ENCODE measurements at regions not wholly inside any gene's neighbourhood (a gene's known extent, or its start where the extent isn't known, plus 50 kb on each side); places are given as distances from the start of the nearest gene placed in this dataset.

- intact Hi-C loops (cut with micrococcal nuclease) = no loop called here
- no peaks in the 10 kb centered on the region for H3K27me3 ChIP-seq (ENCODE audit: low read depth)
Measured at GRCh38 chr4:43855283-43855682, 593.3 kb downstream of the KCTD8 start.

DNA sequence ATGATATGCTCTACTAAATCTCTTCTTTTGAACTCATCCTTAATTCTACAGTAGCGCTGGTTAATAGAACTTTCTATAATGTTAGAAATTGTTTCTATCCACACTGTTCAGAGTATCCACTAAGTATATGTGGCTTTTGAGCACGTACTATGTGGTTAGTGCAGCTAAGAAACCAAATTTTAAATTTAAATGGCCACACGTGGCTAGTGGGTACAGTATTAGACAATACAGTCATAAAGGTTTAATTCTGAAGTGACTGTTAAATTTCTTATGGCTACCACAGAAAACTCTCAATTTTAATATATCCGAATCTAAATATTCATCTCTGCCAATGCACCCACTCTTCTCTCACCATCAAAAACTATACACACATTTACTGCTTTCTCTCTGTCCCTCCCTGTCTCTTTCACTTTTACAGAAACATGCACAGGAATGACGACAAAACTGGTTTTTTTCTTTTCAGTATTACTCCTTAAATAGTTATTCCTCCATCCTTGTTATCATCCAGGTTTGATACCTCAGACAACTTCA lies 583.9 kb downstream of the KCTD8 start:
- H3K4me1 ChIP-seq = no peaks in the 10 kb centered on the region
- H3K9me3 ChIP-seq (replicated peaks) = peaks cover 7% of the 10 kb centered on the region
- H3K36me3 ChIP-seq = no peaks in the 10 kb centered on the region
- DNase-seq = no peak
- H3K27ac ChIP-seq (replicated peaks) = no peak overlapping the region
- no peak overlapping the region for H3K4me3 ChIP-seq
- intact Hi-C loops (cut with micrococcal nuclease) = no loop called here
- no peak for TF ChIP-seq CTCF (IDR thresholded peaks at IDR 0.05; ENCODE audit: borderline replicate concordance)
- no peaks in the 10 kb centered on the region for H3K27me3 ChIP-seq (ENCODE audit: low read depth)

More at GRCh38 chr4:43855283-43855682, 593.3 kb downstream of the KCTD8 start:
- Histone ChIP-seq H3K36me3 (no peaks in the 10 kb centered on the region), H3K27ac (replicated peaks) (no peak overlapping the region), H3K9me3 (replicated peaks) (peaks cover 23% of the 10 kb centered on the region), H3K4me3 (no peak overlapping the region), H3K4me1 (no peaks in the 10 kb centered on the region)
- DNase-seq = no peak
- TF ChIP-seq CTCF (IDR thresholded peaks at IDR 0.05; ENCODE audit: borderline replicate concordance) = no peak

- no peak for TF ChIP-seq CTCF (IDR thresholded peaks at IDR 0.05; ENCODE audit: borderline replicate concordance)
- DNase-seq = no peak
- intact Hi-C loops (cut with micrococcal nuclease) = no loop called here
Measured at GRCh38 chr4:43867908-43868307, 580.7 kb downstream of the KCTD8 start.

GRCh38 chr4:43875655-43876054 lies 573.0 kb downstream of the KCTD8 start:
- no peak for DNase-seq
- Histone ChIP-seq H3K4me3 (no peak overlapping the region), H3K27ac (replicated peaks) (no peak overlapping the region), H3K36me3 (no peaks in the 10 kb centered on the region), H3K9me3 (replicated peaks) (peaks cover 38% of the 10 kb centered on the region), H3K4me1 (no peaks in the 10 kb centered on the region), H3K27me3 (ENCODE audit: low read depth) (no peaks in the 10 kb centered on the region)
- TF ChIP-seq CTCF (IDR thresholded peaks at IDR 0.05; ENCODE audit: borderline replicate concordance) = no peak
- intact Hi-C loops (cut with micrococcal nuclease) = no loop called here

More at GRCh38 chr4:43867908-43868307, 580.7 kb downstream of the KCTD8 start:
- H3K27me3 ChIP-seq (ENCODE audit: low read depth) = no peaks in the 10 kb centered on the region
- H3K4me3 ChIP-seq = no peak overlapping the region
- H3K27ac ChIP-seq (replicated peaks) = no peak overlapping the region
- no peaks in the 10 kb centered on the region for H3K36me3 ChIP-seq
- H3K4me1 ChIP-seq = no peaks in the 10 kb centered on the region
- H3K9me3 ChIP-seq (replicated peaks) = peaks cover 37% of the 10 kb centered on the region

DNA sequence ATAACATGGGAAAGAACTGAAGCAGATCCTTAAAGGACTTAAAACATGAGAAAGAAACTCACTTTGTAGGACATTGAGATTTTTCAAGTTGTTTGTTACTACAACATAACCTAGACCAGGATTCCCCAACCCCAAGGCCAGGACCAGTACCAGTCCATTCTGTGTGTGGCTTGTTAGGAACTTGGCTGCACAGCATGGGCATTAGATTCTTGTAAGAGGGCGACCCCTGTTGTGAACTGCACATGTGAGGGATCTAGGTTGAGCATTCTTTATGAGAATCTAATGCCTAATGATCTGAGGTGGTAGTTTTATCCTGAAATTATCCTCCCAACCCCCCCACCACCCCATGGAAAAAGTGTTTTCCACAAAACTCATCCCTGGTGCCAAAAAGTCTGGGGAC lies 566.1 kb downstream of the KCTD8 start:
- TF ChIP-seq CTCF (IDR thresholded peaks at IDR 0.05; ENCODE audit: borderline replicate concordance) = no peak
- Histone ChIP-seq H3K4me3 (no peak overlapping the region), H3K36me3 (no peaks in the 10 kb centered on the region), H3K27me3 (ENCODE audit: low read depth) (no peaks in the 10 kb centered on the region), H3K9me3 (replicated peaks) (peaks cover 17% of the 10 kb centered on the region), H3K27ac (replicated peaks) (no peak overlapping the region), H3K4me1 (no peaks in the 10 kb centered on the region)
- DNase-seq = no peak
- intact Hi-C loops (cut with micrococcal nuclease) = no loop called here

Measured in left ventricle myocardium inferior (tissue), 1 donor.